GM23338 (cell line): ENCODE measurements at regions not wholly inside any gene's neighbourhood (a gene's known extent, or its start where the extent isn't known, plus 50 kb on each side); places are given as distances from the start of the nearest gene placed in this dataset.

Experiments used
- ATAC-seq: fragments of 200-7000 bp; cut with Tn5 transposase; 3 replicates; pipeline ENCODE4 v1.9.1; 2020
- DNase-seq: peaks from one replicate; pipeline ENCODE4 v3.0.0-alpha.2; 2015; ENCODE audit warnings: low spot score
- H2AFZ ChIP-seq: fragments of 200-600 bp; sonication (generic); 2 replicates; pipeline ENCODE4 v1.8.0; 2016; ENCODE audit warnings: antibody characterized with exemption, mild to moderate bottlenecking, moderate library complexity
- H3F3A ChIP-seq: fragments of 200-600 bp; sonication (generic); replicated peaks from 2 replicates; pipeline ENCODE4 v1.8.0; 2017; ENCODE audit warnings: antibody characterized with exemption, mixed run types, low read depth
- H3K27ac ChIP-seq: fragments of 200-600 bp; sonication (generic); 2 replicates; pipeline ENCODE4 v1.6.1; 2016; ENCODE audit warnings: low read depth
- H3K27me3 ChIP-seq: fragments of 200-600 bp; sonication (generic); 2 replicates; pipeline ENCODE4 v1.8.0; 2016; ENCODE audit warnings: mild to moderate bottlenecking, mixed run types, moderate library complexity; ENCODE audit not compliant: insufficient read depth
- H3K36me3 ChIP-seq: fragments of 200-600 bp; sonication (generic); 2 replicates; pipeline ENCODE4 v1.8.0; 2016; ENCODE audit warnings: mild to moderate bottlenecking; ENCODE audit not compliant: insufficient read depth
- H3K4me1 ChIP-seq: fragments of 200-600 bp; sonication (generic); 2 replicates; pipeline ENCODE4 v1.8.0; 2016; ENCODE audit warnings: mild to moderate bottlenecking, moderate library complexity; ENCODE audit not compliant: insufficient read depth
- H3K4me2 ChIP-seq: fragments of 200-600 bp; sonication (generic); 2 replicates; pipeline ENCODE4 v1.7.1; 2017; ENCODE audit warnings: mixed run types
- H3K4me3 ChIP-seq: fragments of 200-600 bp; sonication (generic); 2 replicates; pipeline ENCODE4 v1.6.1; 2016; ENCODE audit warnings: mixed run types
- H3K79me2 ChIP-seq: fragments of 200-600 bp; sonication (generic); replicated peaks from 2 replicates; pipeline ENCODE4 v1.8.0; 2017; ENCODE audit warnings: mild to moderate bottlenecking; ENCODE audit not compliant: insufficient read depth
- H3K9me2 ChIP-seq: fragments of 200-600 bp; sonication (generic); 2 replicates; pipeline ENCODE4 v1.8.0; 2017; ENCODE audit not compliant: insufficient read depth
- H4K20me1 ChIP-seq: fragments of 200-600 bp; sonication (generic); replicated peaks from 2 replicates; pipeline ENCODE4 v1.8.0; 2017; ENCODE audit warnings: mild to moderate bottlenecking; ENCODE audit not compliant: insufficient read depth
- H3K27ac Mint-ChIP-seq: 2 replicates; pipeline ENCODE4 v1.8.0; 2020; ENCODE audit warnings: inconsistent platforms, mild to moderate bottlenecking, moderate library complexity, mixed read lengths
- H3K27me3 Mint-ChIP-seq: 3 replicates; pipeline ENCODE4 v1.8.0; 2022; ENCODE audit warnings: low read depth, mild to moderate bottlenecking, moderate library complexity, mixed read lengths, inconsistent platforms; ENCODE audit not compliant: insufficient read depth, poor library complexity
- H3K36me3 Mint-ChIP-seq: 3 replicates; pipeline ENCODE4 v1.8.0; 2021; ENCODE audit warnings: low read depth, mild to moderate bottlenecking, inconsistent platforms, moderate library complexity, mixed read lengths
- H3K4me1 Mint-ChIP-seq: 3 replicates; pipeline ENCODE4 v1.8.0; 2020; ENCODE audit warnings: mild to moderate bottlenecking, inconsistent platforms, mixed read lengths
- H3K4me3 Mint-ChIP-seq: 3 replicates; pipeline ENCODE4 v1.8.0; 2021; ENCODE audit warnings: moderate library complexity, mild to moderate bottlenecking, inconsistent platforms, mixed read lengths
- H3K9me3 Mint-ChIP-seq: 3 replicates; pipeline ENCODE4 v1.8.0; 2020; ENCODE audit warnings: moderate library complexity, mild to moderate bottlenecking, inconsistent platforms, mixed read lengths
- CREB1 ChIP-seq: fragments of 250-450 bp; sonication (Bioruptor Pico); IDR thresholded peaks from 2 replicates; pipeline ENCODE4 v1.5.0; 2020; ENCODE audit warnings: low read depth, mild to moderate bottlenecking, moderate library complexity
- CTCF ChIP-seq, 2 experiments: fragments of 200-600 bp in 1 of 2; sonication (generic) in 1 of 2; conservative IDR thresholded peaks; 2 replicates each; pipeline versions ENCODE4 v1.5.1 to v1.6.1; 2016 to 2017; ENCODE audit warnings: antibody characterized with exemption in 2 of 2, low read depth in 2 of 2, mild to moderate bottlenecking in 2 of 2, moderate library complexity in 1 of 2
- ETS1 ChIP-seq: IDR thresholded peaks from 2 replicates; pipeline ENCODE4 v1.6.1; 2016; ENCODE audit warnings: antibody characterized with exemption
- EZH2 ChIP-seq: fragments of 200-600 bp; sonication (generic); IDR thresholded peaks from one replicate; pipeline ENCODE4 v1.8.0; 2017; ENCODE audit warnings: antibody characterized with exemption, mild to moderate bottlenecking, low read depth; ENCODE audit not compliant: unreplicated experiment
- EZH2phosphoT487 ChIP-seq: fragments of 200-600 bp; sonication (generic); IDR thresholded peaks from one replicate; pipeline ENCODE4 v1.8.1; 2018; ENCODE audit warnings: antibody characterized with exemption; ENCODE audit not compliant: unreplicated experiment
- JUNB ChIP-seq: IDR thresholded peaks from one replicate; pipeline ENCODE4 v1.6.1; 2016; ENCODE audit warnings: antibody characterized with exemption; ENCODE audit not compliant: unreplicated experiment
- NANOG ChIP-seq: IDR thresholded peaks from 2 replicates; pipeline ENCODE4 v1.6.1; 2016; ENCODE audit warnings: antibody characterized with exemption, borderline replicate concordance
- POLR2AphosphoS5 ChIP-seq: IDR thresholded peaks from 2 replicates; pipeline ENCODE4 v1.6.1; 2016; ENCODE audit warnings: antibody characterized with exemption, low read depth
- STAT1 ChIP-seq: IDR thresholded peaks from one replicate; pipeline ENCODE4 v1.6.1; 2016; ENCODE audit warnings: antibody characterized with exemption; ENCODE audit not compliant: unreplicated experiment
- ZNF114 ChIP-seq: fragments of 250-450 bp; sonication (Bioruptor Pico); IDR thresholded peaks from 2 replicates; pipeline ENCODE4 v1.5.0; 2020; ENCODE audit warnings: mild to moderate bottlenecking, moderate library complexity
- ZNF331 ChIP-seq: fragments of 250-450 bp; sonication (Bioruptor Pico); IDR thresholded peaks from 2 replicates; pipeline ENCODE4 v1.5.0; 2020; ENCODE audit warnings: low read depth, mild to moderate bottlenecking, moderate library complexity
- TF ChIP-seq, protein P1 (sequence below): fragments of 250-450 bp; sonication (Bioruptor Pico); IDR thresholded peaks from 2 replicates; pipeline ENCODE4 v1.5.0; 2020; ENCODE audit warnings: mild to moderate bottlenecking, moderate library complexity
- TF ChIP-seq, protein P2 (sequence below): IDR thresholded peaks from one replicate; pipeline ENCODE4 v1.6.1; 2018; ENCODE audit warnings: antibody characterized with exemption; ENCODE audit not compliant: unreplicated experiment

- H3K27me3 Mint-ChIP-seq: no peaks in the 10 kb centered on the region
- TF ChIP-seq EZH2: no peak
- TF ChIP-seq POLR2AphosphoS5: no peak
- no peak for TF ChIP-seq EZH2phosphoT487
- TF ChIP-seq JUNB: no peak
- no peak for TF ChIP-seq CTCF (conservative IDR thresholded peaks at IDR 0.05; ENCODE audit: low read depth in 2 of 2)
- TF ChIP-seq STAT1: no peak
- no peak for TF ChIP-seq ZNF114 (CRISPR knock-in tag)
- TF ChIP-seq ETS1: no peak
- TF ChIP-seq, protein P1, sequence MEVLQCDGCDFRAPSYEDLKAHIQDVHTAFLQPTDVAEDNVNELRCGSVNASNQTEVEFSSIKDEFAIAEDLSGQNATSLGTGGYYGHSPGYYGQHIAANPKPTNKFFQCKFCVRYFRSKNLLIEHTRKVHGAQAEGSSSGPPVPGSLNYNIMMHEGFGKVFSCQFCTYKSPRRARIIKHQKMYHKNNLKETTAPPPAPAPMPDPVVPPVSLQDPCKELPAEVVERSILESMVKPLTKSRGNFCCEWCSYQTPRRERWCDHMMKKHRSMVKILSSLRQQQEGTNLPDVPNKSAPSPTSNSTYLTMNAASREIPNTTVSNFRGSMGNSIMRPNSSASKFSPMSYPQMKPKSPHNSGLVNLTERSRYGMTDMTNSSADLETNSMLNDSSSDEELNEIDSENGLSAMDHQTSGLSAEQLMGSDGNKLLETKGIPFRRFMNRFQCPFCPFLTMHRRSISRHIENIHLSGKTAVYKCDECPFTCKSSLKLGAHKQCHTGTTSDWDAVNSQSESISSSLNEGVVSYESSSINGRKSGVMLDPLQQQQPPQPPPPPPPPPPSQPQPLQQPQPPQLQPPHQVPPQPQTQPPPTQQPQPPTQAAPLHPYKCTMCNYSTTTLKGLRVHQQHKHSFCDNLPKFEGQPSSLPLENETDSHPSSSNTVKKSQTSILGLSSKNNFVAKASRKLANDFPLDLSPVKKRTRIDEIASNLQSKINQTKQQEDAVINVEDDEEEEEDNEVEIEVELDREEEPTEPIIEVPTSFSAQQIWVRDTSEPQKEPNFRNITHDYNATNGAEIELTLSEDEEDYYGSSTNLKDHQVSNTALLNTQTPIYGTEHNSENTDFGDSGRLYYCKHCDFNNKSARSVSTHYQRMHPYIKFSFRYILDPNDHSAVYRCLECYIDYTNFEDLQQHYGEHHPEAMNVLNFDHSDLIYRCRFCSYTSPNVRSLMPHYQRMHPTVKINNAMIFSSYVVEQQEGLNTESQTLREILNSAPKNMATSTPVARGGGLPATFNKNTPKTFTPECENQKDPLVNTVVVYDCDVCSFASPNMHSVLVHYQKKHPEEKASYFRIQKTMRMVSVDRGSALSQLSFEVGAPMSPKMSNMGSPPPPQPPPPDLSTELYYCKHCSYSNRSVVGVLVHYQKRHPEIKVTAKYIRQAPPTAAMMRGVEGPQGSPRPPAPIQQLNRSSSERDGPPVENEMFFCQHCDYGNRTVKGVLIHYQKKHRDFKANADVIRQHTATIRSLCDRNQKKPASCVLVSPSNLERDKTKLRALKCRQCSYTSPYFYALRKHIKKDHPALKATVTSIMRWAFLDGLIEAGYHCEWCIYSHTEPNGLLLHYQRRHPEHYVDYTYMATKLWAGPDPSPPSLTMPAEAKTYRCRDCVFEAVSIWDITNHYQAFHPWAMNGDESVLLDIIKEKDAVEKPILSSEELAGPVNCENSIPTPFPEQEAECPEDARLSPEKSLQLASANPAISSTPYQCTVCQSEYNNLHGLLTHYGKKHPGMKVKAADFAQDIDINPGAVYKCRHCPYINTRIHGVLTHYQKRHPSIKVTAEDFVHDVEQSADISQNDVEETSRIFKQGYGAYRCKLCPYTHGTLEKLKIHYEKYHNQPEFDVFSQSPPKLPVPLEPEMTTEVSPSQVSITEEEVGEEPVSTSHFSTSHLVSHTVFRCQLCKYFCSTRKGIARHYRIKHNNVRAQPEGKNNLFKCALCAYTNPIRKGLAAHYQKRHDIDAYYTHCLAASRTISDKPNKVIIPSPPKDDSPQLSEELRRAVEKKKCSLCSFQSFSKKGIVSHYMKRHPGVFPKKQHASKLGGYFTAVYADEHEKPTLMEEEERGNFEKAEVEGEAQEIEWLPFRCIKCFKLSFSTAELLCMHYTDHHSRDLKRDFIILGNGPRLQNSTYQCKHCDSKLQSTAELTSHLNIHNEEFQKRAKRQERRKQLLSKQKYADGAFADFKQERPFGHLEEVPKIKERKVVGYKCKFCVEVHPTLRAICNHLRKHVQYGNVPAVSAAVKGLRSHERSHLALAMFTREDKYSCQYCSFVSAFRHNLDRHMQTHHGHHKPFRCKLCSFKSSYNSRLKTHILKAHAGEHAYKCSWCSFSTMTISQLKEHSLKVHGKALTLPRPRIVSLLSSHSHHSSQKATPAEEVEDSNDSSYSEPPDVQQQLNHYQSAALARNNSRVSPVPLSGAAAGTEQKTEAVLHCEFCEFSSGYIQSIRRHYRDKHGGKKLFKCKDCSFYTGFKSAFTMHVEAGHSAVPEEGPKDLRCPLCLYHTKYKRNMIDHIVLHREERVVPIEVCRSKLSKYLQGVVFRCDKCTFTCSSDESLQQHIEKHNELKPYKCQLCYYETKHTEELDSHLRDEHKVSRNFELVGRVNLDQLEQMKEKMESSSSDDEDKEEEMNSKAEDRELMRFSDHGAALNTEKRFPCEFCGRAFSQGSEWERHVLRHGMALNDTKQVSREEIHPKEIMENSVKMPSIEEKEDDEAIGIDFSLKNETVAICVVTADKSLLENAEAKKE (CRISPR knock-in tag): no peak
- TF ChIP-seq NANOG: no peak
- no peak for TF ChIP-seq CREB1
- TF ChIP-seq, protein P2, sequence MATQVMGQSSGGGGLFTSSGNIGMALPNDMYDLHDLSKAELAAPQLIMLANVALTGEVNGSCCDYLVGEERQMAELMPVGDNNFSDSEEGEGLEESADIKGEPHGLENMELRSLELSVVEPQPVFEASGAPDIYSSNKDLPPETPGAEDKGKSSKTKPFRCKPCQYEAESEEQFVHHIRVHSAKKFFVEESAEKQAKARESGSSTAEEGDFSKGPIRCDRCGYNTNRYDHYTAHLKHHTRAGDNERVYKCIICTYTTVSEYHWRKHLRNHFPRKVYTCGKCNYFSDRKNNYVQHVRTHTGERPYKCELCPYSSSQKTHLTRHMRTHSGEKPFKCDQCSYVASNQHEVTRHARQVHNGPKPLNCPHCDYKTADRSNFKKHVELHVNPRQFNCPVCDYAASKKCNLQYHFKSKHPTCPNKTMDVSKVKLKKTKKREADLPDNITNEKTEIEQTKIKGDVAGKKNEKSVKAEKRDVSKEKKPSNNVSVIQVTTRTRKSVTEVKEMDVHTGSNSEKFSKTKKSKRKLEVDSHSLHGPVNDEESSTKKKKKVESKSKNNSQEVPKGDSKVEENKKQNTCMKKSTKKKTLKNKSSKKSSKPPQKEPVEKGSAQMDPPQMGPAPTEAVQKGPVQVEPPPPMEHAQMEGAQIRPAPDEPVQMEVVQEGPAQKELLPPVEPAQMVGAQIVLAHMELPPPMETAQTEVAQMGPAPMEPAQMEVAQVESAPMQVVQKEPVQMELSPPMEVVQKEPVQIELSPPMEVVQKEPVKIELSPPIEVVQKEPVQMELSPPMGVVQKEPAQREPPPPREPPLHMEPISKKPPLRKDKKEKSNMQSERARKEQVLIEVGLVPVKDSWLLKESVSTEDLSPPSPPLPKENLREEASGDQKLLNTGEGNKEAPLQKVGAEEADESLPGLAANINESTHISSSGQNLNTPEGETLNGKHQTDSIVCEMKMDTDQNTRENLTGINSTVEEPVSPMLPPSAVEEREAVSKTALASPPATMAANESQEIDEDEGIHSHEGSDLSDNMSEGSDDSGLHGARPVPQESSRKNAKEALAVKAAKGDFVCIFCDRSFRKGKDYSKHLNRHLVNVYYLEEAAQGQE: no peak
- TF ChIP-seq ZNF331 (CRISPR knock-in tag): no peak
- peaks cover 15% of the 10 kb centered on the region for H3K4me1 Mint-ChIP-seq
- no peaks in the 10 kb centered on the region; the same call in 2 of the 3 replicates for H3K36me3 Mint-ChIP-seq
- Histone ChIP-seq H4K20me1 (no peaks in the 10 kb centered on the region), H2AFZ (no peak overlapping the region), H3K4me1 (peaks cover 6% of the 10 kb centered on the region; the same call in 1 of the 2 replicates), H3K27me3 (no peaks in the 10 kb centered on the region), H3K9me2 (no peaks in the 10 kb centered on the region), H3K4me2 (no peak overlapping the region), H3K36me3 (no peaks in the 10 kb centered on the region), H3K27ac (no peak overlapping the region), H3F3A (no peaks in the 10 kb centered on the region), H3K4me3 (no peak overlapping the region), H3K79me2 (no peaks in the 10 kb centered on the region)
- no peak for DNase-seq
- no peak for ATAC-seq
- no peak overlapping the region for H3K4me3 Mint-ChIP-seq
- no peaks in the 10 kb centered on the region for H3K9me3 Mint-ChIP-seq
- H3K27ac Mint-ChIP-seq: no peak overlapping the region
Measured at GRCh38 chr2:118582058-118582457, 265.4 kb downstream of the EN1 start.
